Keratinocyte (primary cell): ENCODE measurements at regions not wholly inside any gene's neighbourhood (a gene's known extent, or its start where the extent isn't known, plus 50 kb on each side); places are given as distances from the start of the nearest gene placed in this dataset.

Experiments
- DNase-seq: peaks from one replicate; pipeline ENCODE4 v3.0.0-alpha.2; 2011; ENCODE audit warnings: low read depth, missing footprints, low spot score
- FAIRE-seq: peaks from 2 replicates; lab custom pipeline; 2011; peaks lifted over from hg19 to GRCh38; lab: Jason Lieb, UNC
- H2AFZ ChIP-seq: 2 replicates; pipeline ENCODE4 v1.6.0; 2012; ENCODE audit warnings: low read length, control low read depth, inconsistent platforms; ENCODE audit not compliant: control insufficient read depth
- H3K27ac ChIP-seq: 2 replicates; pipeline ENCODE4 v1.5.1; 2011; ENCODE audit warnings: low read length; ENCODE audit not compliant: control insufficient read depth, insufficient read depth
- H3K27me3 ChIP-seq: 3 replicates; pipeline ENCODE4 v1.6.0; 2011; ENCODE audit warnings: low read length; ENCODE audit not compliant: control insufficient read depth, insufficient read depth; ENCODE audit errors: extremely low read depth
- H3K36me3 ChIP-seq, 2 experiments: 2 replicates in 1 of 2; 3 replicates in 1 of 2; pipeline ENCODE4 v1.5.1; 2011; ENCODE audit warnings: low read length in 2 of 2, mild to moderate bottlenecking in 1 of 2; ENCODE audit not compliant: control insufficient read depth in 2 of 2, insufficient read depth in 2 of 2; ENCODE audit errors: extremely low read depth in 1 of 2
- H3K4me1 ChIP-seq: 3 replicates; pipeline ENCODE4 v1.5.1; 2011; ENCODE audit warnings: low read length; ENCODE audit not compliant: control insufficient read depth, insufficient read depth; ENCODE audit errors: extremely low read depth
- H3K4me2 ChIP-seq: 3 replicates; pipeline ENCODE4 v1.6.0; 2011; ENCODE audit warnings: low read depth, low read length; ENCODE audit not compliant: control insufficient read depth, insufficient read depth; ENCODE audit errors: extremely low read depth
- H3K4me3 ChIP-seq, 3 experiments: fragments of 200-600 bp in 1 of 3; sonication (generic) in 1 of 3; 2 replicates in 2 of 3; 3 replicates in 1 of 3; pipeline ENCODE4 v1.5.1; 2011 to 2016; ENCODE audit warnings: low read length in 3 of 3, mild to moderate bottlenecking in 3 of 3, control low read depth in 2 of 3, inconsistent platforms in 1 of 3, low read depth in 1 of 3, mixed read lengths in 1 of 3, mixed run types in 1 of 3, moderate library complexity in 1 of 3; ENCODE audit not compliant: control insufficient read depth in 2 of 3, insufficient read depth in 2 of 3; ENCODE audit errors: extremely low read depth in 1 of 3
- H3K79me2 ChIP-seq: 2 replicates; pipeline ENCODE4 v1.6.0; 2012; ENCODE audit warnings: low read length; ENCODE audit not compliant: control insufficient read depth, insufficient read depth
- H3K9ac ChIP-seq: 3 replicates; pipeline ENCODE4 v1.6.0; 2011; ENCODE audit warnings: low read length; ENCODE audit not compliant: control insufficient read depth, insufficient read depth; ENCODE audit errors: extremely low read depth
- H3K9me1 ChIP-seq: 3 replicates; pipeline ENCODE4 v1.6.0; 2011; ENCODE audit warnings: low read length; ENCODE audit not compliant: control insufficient read depth, insufficient read depth; ENCODE audit errors: extremely low read depth
- H3K9me3 ChIP-seq: 2 replicates; pipeline ENCODE4 v1.5.1; 2012; ENCODE audit warnings: low read depth, low read length; ENCODE audit not compliant: control insufficient read depth
- H4K20me1 ChIP-seq: 3 replicates; pipeline ENCODE4 v1.6.0; 2011; ENCODE audit warnings: low read length; ENCODE audit not compliant: control insufficient read depth, insufficient read depth; ENCODE audit errors: extremely low read depth
- CTCF ChIP-seq, 3 experiments: IDR thresholded peaks in 1 of 3; conservative IDR thresholded peaks in 1 of 3; optimal IDR thresholded peaks in 1 of 3; 2 replicates in 2 of 3; 3 replicates in 1 of 3; pipeline versions ENCODE3 to v1.5.1; 2011; ENCODE audit warnings: low read length in 3 of 3, mild to moderate bottlenecking in 3 of 3, moderate library complexity in 2 of 3, control low read depth in 1 of 3, inconsistent platforms in 1 of 3; ENCODE audit not compliant: insufficient read depth in 2 of 3; ENCODE audit errors: extremely low read depth in 1 of 3
- EZH2 ChIP-seq: IDR thresholded peaks from one replicate; pipeline ENCODE4 v1.6.1; 2012; ENCODE audit warnings: inconsistent platforms, mild to moderate bottlenecking, low read length, moderate library complexity
- dilution Hi-C: fragments of 300-500 bp; cut with MboI; formaldehyde crosslinking; loops from one replicate; pipeline ENCODE4 v1.7.0; 2020; ENCODE audit warnings: low sequenced_read_pairs; ENCODE audit not compliant: extremely low pct_ligation_motif_present

DNA sequence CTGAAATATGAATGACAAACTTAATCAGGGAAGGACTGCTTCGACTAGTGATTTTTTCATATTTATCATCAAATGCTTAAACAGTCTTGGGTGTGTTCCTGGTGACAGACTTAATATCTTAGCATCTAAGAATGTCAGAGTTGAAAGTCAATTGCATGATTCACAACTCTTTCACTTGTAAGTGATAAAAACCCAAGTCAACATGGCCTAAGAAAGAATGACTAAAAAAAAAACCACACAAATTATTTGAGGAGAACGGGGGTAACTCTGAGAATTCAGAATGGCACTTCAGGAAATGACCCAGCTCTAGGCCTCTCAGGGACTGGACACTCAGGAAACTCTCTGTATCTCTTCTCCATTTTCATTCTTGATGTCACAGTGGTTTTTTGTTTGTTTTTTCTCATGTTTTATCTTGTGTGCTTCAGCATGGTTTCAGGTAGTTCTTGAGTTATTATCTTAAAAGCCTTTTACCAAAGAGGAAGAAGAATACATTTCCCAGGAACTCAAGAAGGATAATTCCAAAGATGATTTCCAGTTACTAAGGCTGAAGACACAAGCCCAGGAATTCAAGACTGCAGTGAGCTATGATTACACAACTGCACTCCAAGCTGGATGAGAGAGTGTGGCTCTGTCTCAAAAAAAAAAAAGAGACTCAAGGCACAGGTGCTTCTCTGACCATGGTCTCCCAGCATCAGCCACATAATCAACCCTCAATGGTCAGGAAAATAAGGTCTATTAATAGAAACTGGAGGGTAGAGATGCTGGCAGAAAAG is 1697.8 kb upstream of the IGFBP7 start:
- H3K9me3 ChIP-seq, result no peaks in the 10 kb centered on the region
- H4K20me1 ChIP-seq, result no peaks in the 10 kb centered on the region
- no peak overlapping the region for H3K9ac ChIP-seq
- H3K79me2 ChIP-seq, result no peaks in the 10 kb centered on the region
- FAIRE-seq, result no peak
- DNase-seq, result no peak
- H3K4me2 ChIP-seq, result no peak overlapping the region
- no peak overlapping the region for H2AFZ ChIP-seq
- H3K27ac ChIP-seq, result no peak overlapping the region
- H3K9me1 ChIP-seq, result no peaks in the 10 kb centered on the region
- H3K36me3 ChIP-seq, result no peaks in the 10 kb centered on the region
- no peaks in the 10 kb centered on the region for H3K27me3 ChIP-seq
- H3K4me3 ChIP-seq, result no peak overlapping the region
- dilution Hi-C loops, result no loop called here
- H3K4me1 ChIP-seq, result no peaks in the 10 kb centered on the region
- TF ChIP-seq CTCF (optimal IDR thresholded peaks at IDR 0.05 in 1 of 3, IDR thresholded peaks at IDR 0.05 in 1 of 3, conservative IDR thresholded peaks at IDR 0.05 in 1 of 3; ENCODE audit: extremely low read depth in 1 of 3, insufficient read depth in 2 of 3, low read length in 3 of 3) (no peak), EZH2 (no peak)

DNA sequence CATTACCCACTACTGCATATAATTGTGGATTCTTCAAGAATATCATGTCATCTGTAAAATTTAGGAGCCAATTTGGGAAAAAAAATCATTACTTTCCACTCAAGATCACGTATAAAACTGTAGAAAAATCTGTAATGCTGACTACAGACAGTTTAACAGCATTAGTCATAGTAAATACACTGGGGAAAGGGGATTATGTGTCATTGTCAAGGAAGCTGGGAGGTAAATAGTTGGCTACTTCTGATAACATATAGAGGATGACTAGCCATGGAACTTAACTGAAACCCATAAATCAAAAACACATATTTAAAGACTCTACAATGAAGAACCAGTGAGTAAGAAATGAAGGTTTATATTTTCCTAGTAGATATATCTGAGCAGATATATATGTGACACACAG is 1666.4 kb upstream of the IGFBP7 start:
- Histone ChIP-seq H3K9me1 (no peaks in the 10 kb centered on the region), H3K36me3 (no peaks in the 10 kb centered on the region), H3K27ac (no peak overlapping the region), H3K4me3 (no peak overlapping the region), H4K20me1 (no peaks in the 10 kb centered on the region), H3K27me3 (no peaks in the 10 kb centered on the region), H3K4me2 (no peak overlapping the region), H3K9ac (no peak overlapping the region), H3K9me3 (no peaks in the 10 kb centered on the region), H2AFZ (no peak overlapping the region), H3K4me1 (no peaks in the 10 kb centered on the region), H3K79me2 (no peaks in the 10 kb centered on the region)
- TF ChIP-seq CTCF (optimal IDR thresholded peaks at IDR 0.05 in 1 of 3, IDR thresholded peaks at IDR 0.05 in 1 of 3, conservative IDR thresholded peaks at IDR 0.05 in 1 of 3; ENCODE audit: extremely low read depth in 1 of 3, insufficient read depth in 2 of 3, low read length in 3 of 3), result no peak
- no peak for TF ChIP-seq EZH2
- DNase-seq (no peak), FAIRE-seq (no peak)
- dilution Hi-C loops, result no loop called here
